Kidney epithelial cell (primary cell): ENCODE measurements at regions not wholly inside any gene's neighbourhood (a gene's known extent, or its start where the extent isn't known, plus 50 kb on each side); places are given as distances from the start of the nearest gene placed in this dataset.

ENCODE experiments used
- DNase-seq: peaks from one replicate; pipeline ENCODE4 v3.0.0-alpha.2; 2010; ENCODE audit warnings: low read depth
- H3K27me3 ChIP-seq: 2 replicates; pipeline ENCODE4 v1.6.0; 2011; ENCODE audit warnings: low read length; ENCODE audit not compliant: control insufficient read depth, insufficient read depth
- H3K36me3 ChIP-seq: 2 replicates; pipeline ENCODE4 v1.5.1; 2011; ENCODE audit warnings: low read length; ENCODE audit not compliant: control insufficient read depth, insufficient read depth
- H3K4me3 ChIP-seq: 2 replicates; pipeline ENCODE4 v1.5.1; 2011; ENCODE audit warnings: low read depth, mild to moderate bottlenecking, control low read depth, low read length
- CTCF ChIP-seq: IDR thresholded peaks from 2 replicates; pipeline ENCODE4 v1.5.1; 2011; ENCODE audit warnings: mild to moderate bottlenecking, moderate library complexity, low read length, control low read depth, inconsistent platforms; ENCODE audit not compliant: insufficient read depth, poor library complexity, severe bottlenecking

GRCh38 chr2:18848646-18849045 is 259.3 kb upstream of the NT5C1B start:
- no peak for TF ChIP-seq CTCF
- H3K36me3 ChIP-seq, result no peaks in the 10 kb centered on the region
- no peaks in the 10 kb centered on the region for H3K27me3 ChIP-seq
- no peak overlapping the region for H3K4me3 ChIP-seq
- DNase-seq, result no peak

GRCh38 chr2:18845854-18846445 is 256.6 kb upstream of the NT5C1B start:
- no peak for TF ChIP-seq CTCF
- no peak for DNase-seq
- Histone ChIP-seq H3K27me3 (no peaks in the 10 kb centered on the region), H3K36me3 (no peaks in the 10 kb centered on the region), H3K4me3 (no peak overlapping the region)

- Histone ChIP-seq H3K4me3 (no peak overlapping the region), H3K36me3 (no peaks in the 10 kb centered on the region), H3K27me3 (no peaks in the 10 kb centered on the region)
- no peak for DNase-seq
- no peak for TF ChIP-seq CTCF
These were observed 253.5 kb upstream of the NT5C1B start for GRCh38 chr2:18842836-18843235.

- H3K4me3 ChIP-seq, result no peak overlapping the region
- H3K36me3 ChIP-seq, result no peaks in the 10 kb centered on the region
- DNase-seq, result no peak
- TF ChIP-seq CTCF, result no peak
- no peaks in the 10 kb centered on the region for H3K27me3 ChIP-seq
These were observed 252.1 kb upstream of the NT5C1B start for GRCh38 chr2:18841248-18842150.

- no peak overlapping the region for H3K4me3 ChIP-seq
- no peaks in the 10 kb centered on the region for H3K27me3 ChIP-seq
- DNase-seq, result no peak
- no peak for TF ChIP-seq CTCF
- no peaks in the 10 kb centered on the region for H3K36me3 ChIP-seq
These were observed 247.9 kb upstream of the NT5C1B start for GRCh38 chr2:18837240-18837639.
